Non-pigmented ciliary epithelial cell (primary cell): ENCODE measurements at regions not wholly inside any gene's neighbourhood (a gene's known extent, or its start where the extent isn't known, plus 50 kb on each side); places are given as distances from the start of the nearest gene placed in this dataset.
"Not testable (repeated sequence)": the region's sequence is repeated elsewhere in the genome, so short reads cannot be mapped to it uniquely, and the experiment has no call there.

ENCODE experiments used
- DNase-seq: peaks from one replicate; pipeline ENCODE4 v3.0.0-alpha.2; 2010; ENCODE audit warnings: low read depth

- DNase-seq: no peak
Measured at GRCh38 chr7:26087321-26088091, 64.5 kb upstream of the NFE2L3 start.

GRCh38 chr7:26089469-26089868 is 62.5 kb upstream of the NFE2L3 start:
- not testable (repeated sequence) for DNase-seq

GRCh38 chr7:26090927-26091519 is 61.0 kb upstream of the NFE2L3 start:
- DNase-seq: peak; percentile 28

- no peak for DNase-seq
Measured at GRCh38 chr7:26091933-26092332, 60.1 kb upstream of the NFE2L3 start.

GRCh38 chr7:26093023-26093422 is 59.0 kb upstream of the NFE2L3 start:
- DNase-seq: no peak

GRCh38 chr7:26096136-26096535 is 55.9 kb upstream of the NFE2L3 start:
- DNase-seq: no peak

- no peak for DNase-seq
Measured at GRCh38 chr7:26097837-26098668, 53.9 kb upstream of the NFE2L3 start.

- DNase-seq: no peak
Measured at GRCh38 chr7:26099236-26099635, 52.8 kb upstream of the NFE2L3 start.

- DNase-seq: no peak
Measured at GRCh38 chr7:26100406-26101339, 51.3 kb upstream of the NFE2L3 start.

GRCh38 chr7:26101361-26102151 is 50.4 kb upstream of the NFE2L3 start:
- no peak for DNase-seq

GRCh38 chr7:26102176-26102575 is 49.8 kb upstream of the NFE2L3 start:
- no peak for DNase-seq
